Calu3 (cell line): ENCODE measurements at regions not wholly inside any gene's neighbourhood (a gene's known extent, or its start where the extent isn't known, plus 50 kb on each side); places are given as distances from the start of the nearest gene placed in this dataset.
"Not testable (repeated sequence)": the region's sequence is repeated elsewhere in the genome, so short reads cannot be mapped to it uniquely, and the experiment has no call there.

Experiments
- BruUV-seq: library from RNA; stranded (reverse); fragments of 400-500 nt; replicated peaks from 2 replicates; lab custom pipeline; 2021; lab: Mats Ljungman, UMichigan
- CTCF ChIA-PET: fragments of 300-600 bp; sonication (Branson Sonifier 250); formaldehyde crosslinking; loops from one replicate; lab custom pipeline; 2022; ENCODE audit warnings: antibody characterized with exemption; lab: Charles Lee
- DNase-seq: peaks from one replicate; pipeline ENCODE4 v3.0.0; 2022
- H3K27ac Mint-ChIP-seq: one replicate; pipeline ENCODE4 v1.8.0; 2022; ENCODE audit warnings: mixed read lengths; ENCODE audit not compliant: unreplicated experiment
- H3K27me3 Mint-ChIP-seq: one replicate; pipeline ENCODE4 v1.8.0; 2022; ENCODE audit warnings: mixed read lengths; ENCODE audit not compliant: unreplicated experiment
- H3K36me3 Mint-ChIP-seq: one replicate; pipeline ENCODE4 v1.8.0; 2022; ENCODE audit warnings: mild to moderate bottlenecking, moderate library complexity, mixed read lengths; ENCODE audit not compliant: insufficient read depth, unreplicated experiment
- H3K4me1 Mint-ChIP-seq: one replicate; pipeline ENCODE4 v1.8.0; 2022; ENCODE audit warnings: mild to moderate bottlenecking, low read depth, mixed read lengths; ENCODE audit not compliant: unreplicated experiment
- H3K4me3 Mint-ChIP-seq: one replicate; pipeline ENCODE4 v1.8.0; 2022; ENCODE audit warnings: mild to moderate bottlenecking, low read depth, moderate library complexity, mixed read lengths; ENCODE audit not compliant: unreplicated experiment
- H3K9me3 Mint-ChIP-seq: one replicate; pipeline ENCODE4 v1.8.0; 2022; ENCODE audit warnings: low read depth, mixed read lengths; ENCODE audit not compliant: unreplicated experiment
- CTCF ChIP-seq: fragments of 200-600 bp; IDR thresholded peaks from one replicate; pipeline ENCODE4 v1.8.0; 2022; ENCODE audit warnings: antibody characterized with exemption; ENCODE audit not compliant: unreplicated experiment
- intact Hi-C: fragments of 100-400 bp; cut with micrococcal nuclease; formaldehyde crosslinking; loops from one replicate; pipeline ENCODE4 v1.10.0; 2022; ENCODE audit not compliant: unreplicated experiment

DNA sequence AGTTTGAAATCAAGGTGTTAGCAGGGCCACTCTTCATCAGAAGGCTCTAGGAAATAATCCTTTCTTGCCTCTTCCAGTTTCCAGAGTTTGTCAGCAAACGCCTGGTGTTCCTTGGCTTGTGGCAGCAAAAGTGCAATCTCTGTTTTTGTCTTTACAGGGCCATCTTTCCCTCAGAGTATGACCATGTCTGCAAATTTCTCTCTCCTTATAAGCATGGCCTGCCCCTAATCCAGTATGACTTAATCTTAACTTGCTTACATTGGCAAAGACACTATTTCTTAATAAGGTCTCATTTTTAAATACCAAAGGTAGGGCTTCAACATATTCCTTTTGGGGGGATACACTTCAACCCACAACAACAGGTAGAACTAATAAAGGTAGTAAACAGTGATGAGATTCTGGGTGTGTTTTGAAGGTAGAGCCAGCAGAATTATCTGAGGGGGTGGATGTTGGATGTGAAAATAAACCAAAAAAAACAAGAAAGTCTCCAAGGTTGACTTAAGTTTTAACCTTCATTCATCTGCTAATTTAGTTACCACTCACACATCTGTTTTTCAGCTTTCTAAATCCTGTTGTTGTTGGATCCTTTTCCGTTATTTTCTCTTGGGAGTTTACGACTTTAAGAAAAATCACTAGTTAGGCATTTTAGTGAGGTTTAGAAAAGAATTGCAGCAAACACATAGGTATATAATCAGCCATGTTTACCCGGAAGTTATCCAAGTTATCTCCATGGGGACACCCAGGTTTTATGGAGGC, 234.4 kb upstream of the FIGN start:
- no TSS peak for BruUV-seq
- intact Hi-C loops = no loop called here
- DNase-seq = no peak
- Mint-ChIP-seq H3K4me1 (no peaks in the 10 kb centered on the region), H3K4me3 (no peak overlapping the region), H3K27me3 (no peaks in the 10 kb centered on the region), H3K36me3 (no peaks in the 10 kb centered on the region), H3K9me3 (no peaks in the 10 kb centered on the region), H3K27ac (no peak overlapping the region)
- no peak for TF ChIP-seq CTCF
- CTCF ChIA-PET = interaction anchor here (0.6 kb wide), 1 partner anchor 1150 kb away, joined by 5 read pairs; no protein-coding TSS in a partner anchor

GRCh38 chr2:163964278-163964677, 228.5 kb upstream of the FIGN start:
- H3K27ac Mint-ChIP-seq, DNase-seq, H3K36me3 Mint-ChIP-seq, H3K9me3 Mint-ChIP-seq, H3K4me3 Mint-ChIP-seq, CTCF ChIA-PET, H3K4me1 Mint-ChIP-seq, intact Hi-C loops, BruUV-seq, H3K27me3 Mint-ChIP-seq: not testable (repeated sequence)

GRCh38 chr2:163953390-163953907, 217.6 kb upstream of the FIGN start:
- no TSS peak for BruUV-seq
- H3K9me3 Mint-ChIP-seq = no peaks in the 10 kb centered on the region
- no peak for DNase-seq
- no peak overlapping the region for H3K4me3 Mint-ChIP-seq
- CTCF ChIA-PET = no interaction called here
- intact Hi-C loops = no loop called here
- no peaks in the 10 kb centered on the region for H3K27me3 Mint-ChIP-seq
- no peaks in the 10 kb centered on the region for H3K4me1 Mint-ChIP-seq
- H3K36me3 Mint-ChIP-seq = no peaks in the 10 kb centered on the region
- no peak for TF ChIP-seq CTCF
- H3K27ac Mint-ChIP-seq = no peak overlapping the region

- no peak overlapping the region for H3K4me3 Mint-ChIP-seq
- H3K27ac Mint-ChIP-seq = no peak overlapping the region
- CTCF ChIA-PET = no interaction called here
- H3K9me3 Mint-ChIP-seq = no peaks in the 10 kb centered on the region
- no peak for TF ChIP-seq CTCF
- no TSS peak for BruUV-seq
- intact Hi-C loops = no loop called here
- H3K27me3 Mint-ChIP-seq = no peaks in the 10 kb centered on the region
- no peak for DNase-seq
- no peaks in the 10 kb centered on the region for H3K36me3 Mint-ChIP-seq
- no peaks in the 10 kb centered on the region for H3K4me1 Mint-ChIP-seq
These were observed 215.5 kb upstream of the FIGN start for GRCh38 chr2:163951312-163951711.

DNA sequence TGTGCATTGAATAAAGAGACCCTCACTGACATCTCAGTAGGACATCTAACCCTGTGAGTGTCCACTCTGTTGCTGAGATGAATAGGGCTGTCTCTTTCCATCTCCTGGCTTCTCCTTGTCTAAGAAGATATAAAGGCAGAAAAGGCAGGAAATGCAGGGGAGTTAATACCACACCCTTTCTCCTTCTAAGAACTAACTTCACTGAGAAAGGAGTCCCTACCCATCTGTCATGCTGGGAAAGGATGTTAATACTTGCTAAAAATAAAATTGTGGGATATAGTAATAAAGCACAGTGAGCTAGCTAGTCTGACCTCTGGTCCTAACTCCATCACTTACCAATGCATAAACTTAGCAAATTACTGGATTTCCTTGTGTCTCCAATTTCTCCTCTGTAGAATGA, 213.9 kb upstream of the FIGN start:
- no peak for TF ChIP-seq CTCF
- Mint-ChIP-seq H3K27me3 (no peaks in the 10 kb centered on the region), H3K27ac (no peak overlapping the region), H3K4me3 (no peak overlapping the region), H3K36me3 (no peaks in the 10 kb centered on the region), H3K9me3 (no peaks in the 10 kb centered on the region), H3K4me1 (no peaks in the 10 kb centered on the region)
- BruUV-seq = no TSS peak
- intact Hi-C loops = no loop called here
- no peak for DNase-seq
- CTCF ChIA-PET = no interaction called here
